B cell (primary cell): ENCODE measurements at regions not wholly inside any gene's neighbourhood (a gene's known extent, or its start where the extent isn't known, plus 50 kb on each side); places are given as distances from the start of the nearest gene placed in this dataset. TPM values are rescaled to one million over a fixed set of nuclear protein-coding genes. Genes with fewer than 3 reads are reported as not detected.

Source experiments
- small RNA-seq: library from RNA; depleted of rRNA; stranded (forward); fragments of <200 nt; gene quantifications from one replicate; pipeline ENCODE3, GENCODE V24; 2012; ENCODE audit warnings: low replicate concordance, low read depth; ENCODE audit not compliant: insufficient read length

Small RNA genes lying in the stretch of these regions (small RNA-seq; reads per million reads assigned to genes)
- gene AL590099.1 (not detected), gene LSP1P1 (not detected)
